Keratinocyte (primary cell): ENCODE measurements at regions not wholly inside any gene's neighbourhood (a gene's known extent, or its start where the extent isn't known, plus 50 kb on each side); places are given as distances from the start of the nearest gene placed in this dataset.

Source experiments
- CTCF ChIP-seq, 3 experiments: IDR thresholded peaks in 1 of 3; conservative IDR thresholded peaks in 1 of 3; optimal IDR thresholded peaks in 1 of 3; 2 replicates in 2 of 3; 3 replicates in 1 of 3; pipeline versions ENCODE3 to v1.5.1; 2011; ENCODE audit warnings: low read length in 3 of 3, mild to moderate bottlenecking in 3 of 3, moderate library complexity in 2 of 3, control low read depth in 1 of 3, inconsistent platforms in 1 of 3; ENCODE audit not compliant: insufficient read depth in 2 of 3; ENCODE audit errors: extremely low read depth in 1 of 3
- EZH2 ChIP-seq: IDR thresholded peaks from one replicate; pipeline ENCODE4 v1.6.1; 2012; ENCODE audit warnings: inconsistent platforms, mild to moderate bottlenecking, low read length, moderate library complexity

GRCh38 chr1:58094221-58094620, 452.3 kb downstream of the OMA1 start:
- TF ChIP-seq EZH2 (no peak), CTCF (optimal IDR thresholded peaks at IDR 0.05 in 1 of 3, IDR thresholded peaks at IDR 0.05 in 1 of 3, conservative IDR thresholded peaks at IDR 0.05 in 1 of 3; ENCODE audit: extremely low read depth in 1 of 3, insufficient read depth in 2 of 3, low read length in 3 of 3) (no peak)
